D721Med (cell line): ENCODE measurements at regions not wholly inside any gene's neighbourhood (a gene's known extent, or its start where the extent isn't known, plus 50 kb on each side); places are given as distances from the start of the nearest gene placed in this dataset.

ENCODE experiments used
- DNase-seq: peaks from one replicate; pipeline ENCODE4 v3.0.0; 2011; ENCODE audit warnings: low spot score; ENCODE audit not compliant: insufficient read length
- FAIRE-seq: peaks from 2 replicates; lab custom pipeline; 2011; peaks lifted over from hg19 to GRCh38; lab: Jason Lieb, UNC
- CTCF ChIP-seq: IDR thresholded peaks from 2 replicates; pipeline ENCODE4 v1.5.1; 2012; ENCODE audit warnings: mild to moderate bottlenecking, control low read depth; ENCODE audit not compliant: insufficient read depth; ENCODE audit errors: missing control alignments

- FAIRE-seq (no peak), DNase-seq (no peak)
- TF ChIP-seq CTCF, result no peak
Observed at GRCh38 chr20:12906361-12906760, 102.4 kb upstream of the SPTLC3 start.

GRCh38 chr20:12911372-12911771 lies 97.4 kb upstream of the SPTLC3 start:
- no peak for TF ChIP-seq CTCF
- no peak for FAIRE-seq
- DNase-seq, result no peak

GRCh38 chr20:12913781-12914443 lies 94.9 kb upstream of the SPTLC3 start:
- FAIRE-seq, result no peak

GRCh38 chr20:12914804-12915203 lies 94.0 kb upstream of the SPTLC3 start:
- TF ChIP-seq CTCF, result no peak
- no peak for DNase-seq
- FAIRE-seq, result no peak

More at GRCh38 chr20:12913781-12914443, 94.9 kb upstream of the SPTLC3 start:
- no peak for TF ChIP-seq CTCF
- no peak for DNase-seq

- TF ChIP-seq CTCF, result no peak
- FAIRE-seq (no peak), DNase-seq (no peak)
Observed at GRCh38 chr20:12916699-12917098, 92.1 kb upstream of the SPTLC3 start.

- FAIRE-seq, result no peak
Observed at GRCh38 chr20:12924126-12924525, 84.6 kb upstream of the SPTLC3 start.

More at GRCh38 chr20:12924126-12924525, 84.6 kb upstream of the SPTLC3 start:
- no peak for TF ChIP-seq CTCF
- no peak for DNase-seq
